H1 (cell line): ENCODE measurements at regions not wholly inside any gene's neighbourhood (a gene's known extent, or its start where the extent isn't known, plus 50 kb on each side); places are given as distances from the start of the nearest gene placed in this dataset.

Source experiments
- CHD7 ChIP-seq: fragments of 300-600 bp; sonication (generic); IDR thresholded peaks from 2 replicates; pipeline ENCODE4 v1.7.1; 2012; ENCODE audit warnings: low read length, moderate library complexity, mild to moderate bottlenecking, inconsistent platforms; ENCODE audit not compliant: insufficient replicate concordance

GRCh38 chr11:39294648-39295047, 2164.8 kb downstream of the LRRC4C start (continued):
- no peak for TF ChIP-seq CHD7
